SK-N-MC (cell line): ENCODE measurements at regions not wholly inside any gene's neighbourhood (a gene's known extent, or its start where the extent isn't known, plus 50 kb on each side); places are given as distances from the start of the nearest gene placed in this dataset.

ENCODE experiments used
- DNase-seq: peaks from one replicate; pipeline ENCODE4 v3.0.0-alpha.2; 2011; ENCODE audit warnings: low read depth, low spot score
- H3K27ac ChIP-seq: fragments of 200-600 bp; sonication (generic); 2 replicates; pipeline ENCODE4 v1.5.1; 2016; ENCODE audit warnings: mixed run types
- H3K36me3 ChIP-seq: fragments of 200-600 bp; sonication (generic); 2 replicates; pipeline ENCODE4 v1.6.1; 2017; ENCODE audit warnings: antibody characterized with exemption, low read length, mixed read lengths; ENCODE audit not compliant: insufficient read depth
- H3K4me3 ChIP-seq: fragments of 200-600 bp; sonication (generic); 2 replicates; pipeline ENCODE4 v1.5.1; 2016
- H3K9ac ChIP-seq: fragments of 200-600 bp; sonication (generic); 2 replicates; pipeline ENCODE4 v1.8.0; 2017; ENCODE audit warnings: mixed run types, mixed read lengths; ENCODE audit not compliant: insufficient read length
- H3K9me3 ChIP-seq: fragments of 200-600 bp; sonication (generic); 2 replicates; pipeline ENCODE4 v1.6.1; 2017; ENCODE audit warnings: low read depth, mild to moderate bottlenecking, antibody characterized with exemption, low read length, moderate library complexity, mixed read lengths
- EZH2 ChIP-seq: fragments of 200-600 bp; sonication (generic); IDR thresholded peaks from one replicate; pipeline ENCODE4 v1.6.1; 2017; ENCODE audit warnings: antibody characterized with exemption
- FOXP2 ChIP-seq: optimal IDR thresholded peaks from 2 replicates; pipeline ENCODE3; 2011; ENCODE audit warnings: mild to moderate bottlenecking, moderate library complexity; ENCODE audit not compliant: insufficient read depth; ENCODE audit errors: extremely low read length, control extremely low read depth
- POLR2AphosphoS5 ChIP-seq: IDR thresholded peaks from 2 replicates; pipeline ENCODE4 v1.6.1; 2012; ENCODE audit warnings: mild to moderate bottlenecking, low read depth, low read length, borderline replicate concordance

DNA sequence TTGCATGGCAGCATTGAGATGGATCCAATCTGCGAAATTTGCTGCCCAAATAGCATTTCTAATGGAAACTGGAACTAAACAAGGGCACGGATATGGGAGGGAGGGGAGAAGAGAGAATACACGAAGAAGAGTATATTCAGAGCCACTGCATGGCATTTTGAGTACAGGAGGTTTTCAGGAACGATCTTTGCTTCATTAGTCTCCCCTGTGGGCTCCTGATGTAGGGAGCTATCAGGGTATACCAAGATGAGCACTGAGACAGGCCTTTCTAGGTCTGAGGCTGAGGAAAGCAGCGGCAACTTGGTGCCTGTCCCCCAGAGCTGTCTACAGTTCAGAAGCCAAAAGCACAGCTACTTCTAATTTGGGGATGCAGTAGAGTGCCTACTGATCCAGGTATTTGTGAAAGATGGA lies 257.7 kb upstream of the PMFBP1 start:
- Histone ChIP-seq H3K36me3 (no peaks in the 10 kb centered on the region), H3K9ac (no peak overlapping the region), H3K9me3 (no peaks in the 10 kb centered on the region), H3K4me3 (no peak overlapping the region), H3K27ac (no peak overlapping the region)
- no peak for DNase-seq
- TF ChIP-seq EZH2 (no peak), POLR2AphosphoS5 (no peak), FOXP2 (no peak)

DNA sequence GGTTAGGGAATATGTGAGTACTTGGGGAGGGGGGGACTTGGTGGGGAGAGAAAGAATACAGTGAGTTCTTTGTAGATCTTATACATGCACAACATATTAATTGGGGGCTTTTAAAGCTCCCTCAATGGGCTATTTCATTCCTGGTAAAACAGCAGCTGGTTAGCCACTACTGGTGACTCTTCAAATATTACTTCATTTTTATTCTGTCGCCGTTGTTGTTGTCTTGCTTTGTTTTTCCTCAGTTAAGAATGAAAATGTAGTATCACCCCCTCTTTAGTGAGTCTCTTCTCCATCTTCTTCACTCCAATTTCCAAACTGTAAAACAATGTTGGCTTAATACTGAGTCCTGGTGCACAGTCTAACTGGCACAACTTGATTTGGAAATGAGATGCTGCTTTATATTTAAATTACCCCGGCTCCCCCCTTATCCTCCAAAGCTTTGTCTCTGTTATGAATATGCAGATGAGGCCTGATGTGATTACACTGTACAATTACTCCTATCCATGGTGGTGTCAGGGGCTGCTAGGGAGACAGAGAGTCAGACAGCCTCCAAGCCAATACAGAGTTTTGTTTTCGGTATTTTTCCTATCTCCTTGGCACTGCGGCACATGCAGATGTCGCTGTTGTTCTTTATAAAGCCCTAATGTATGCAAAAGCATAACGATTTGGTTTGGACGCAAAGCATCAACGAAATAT lies 256.9 kb upstream of the PMFBP1 start:
- Histone ChIP-seq H3K36me3 (no peaks in the 10 kb centered on the region), H3K9me3 (no peaks in the 10 kb centered on the region), H3K9ac (no peak overlapping the region), H3K4me3 (no peak overlapping the region), H3K27ac (no peak overlapping the region)
- no peak for DNase-seq
- TF ChIP-seq POLR2AphosphoS5 = no peak
- TF ChIP-seq FOXP2 = no peak
- TF ChIP-seq EZH2 = no peak

DNA sequence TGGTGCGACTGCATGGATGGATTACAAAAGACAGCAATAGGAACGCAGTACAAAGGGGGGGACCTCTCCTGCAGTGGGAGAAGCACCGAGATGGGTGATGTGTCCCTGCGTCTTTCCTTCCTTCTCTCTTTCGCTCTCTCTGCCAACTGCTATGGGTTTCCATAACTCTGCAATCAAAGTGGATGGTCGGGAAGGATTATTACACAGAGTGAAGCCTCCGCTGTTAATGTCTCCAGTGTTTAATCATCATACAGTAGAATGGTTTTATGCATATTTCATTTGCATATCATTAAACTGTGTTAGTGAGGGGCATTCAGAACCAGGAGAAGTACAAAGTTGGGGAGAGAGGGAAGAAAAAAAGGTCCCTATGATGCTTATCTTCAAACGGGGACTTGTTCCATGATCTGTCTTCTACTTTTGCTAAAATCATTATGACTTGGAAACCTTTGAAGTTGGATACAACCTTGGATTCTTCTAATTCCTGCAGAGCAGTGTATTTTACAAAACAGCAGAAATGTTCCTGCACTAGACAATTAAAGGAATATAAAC lies 255.9 kb upstream of the PMFBP1 start:
- no peak overlapping the region for H3K27ac ChIP-seq
- TF ChIP-seq EZH2 = no peak
- no peak for TF ChIP-seq FOXP2
- no peak for TF ChIP-seq POLR2AphosphoS5
- no peak overlapping the region for H3K9ac ChIP-seq
- no peaks in the 10 kb centered on the region for H3K36me3 ChIP-seq
- DNase-seq = no peak
- no peak overlapping the region for H3K4me3 ChIP-seq
- no peaks in the 10 kb centered on the region for H3K9me3 ChIP-seq

DNA sequence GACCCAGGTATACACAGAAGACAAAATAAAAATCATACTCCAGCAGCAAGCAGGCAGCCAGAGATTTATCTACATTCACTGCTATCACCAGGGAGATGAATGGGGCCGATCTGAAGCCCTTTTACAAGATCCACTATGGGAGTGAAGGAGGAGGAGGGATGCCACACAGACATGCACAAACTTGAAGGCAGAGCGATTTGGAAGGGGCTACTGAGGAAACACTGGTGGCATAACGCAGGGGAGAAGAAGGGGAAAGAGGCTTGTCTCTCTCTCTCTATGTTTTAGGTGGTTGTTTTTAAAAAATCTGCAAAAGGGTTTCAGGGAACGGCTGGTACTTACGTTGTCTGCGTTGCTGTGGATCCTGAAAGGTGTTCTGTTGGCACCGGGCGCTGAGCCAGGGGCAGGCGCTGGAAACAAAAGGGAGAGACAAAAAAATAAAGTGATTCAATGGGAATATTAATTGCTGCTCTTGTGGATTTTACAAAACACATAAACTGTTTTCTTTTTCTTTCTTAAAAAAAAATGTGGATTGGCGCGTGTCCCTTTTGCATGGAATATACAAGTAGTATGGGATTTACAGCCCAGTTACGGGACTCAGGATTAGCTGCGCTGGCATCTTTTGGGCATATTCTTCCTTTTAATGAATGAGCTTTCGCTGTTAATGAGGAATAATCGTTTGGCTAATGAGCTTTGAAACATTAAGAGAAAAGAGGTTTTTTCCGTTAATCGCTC lies 255.3 kb upstream of the PMFBP1 start:
- H3K36me3 ChIP-seq = no peaks in the 10 kb centered on the region
- H3K9me3 ChIP-seq = no peaks in the 10 kb centered on the region

DNA sequence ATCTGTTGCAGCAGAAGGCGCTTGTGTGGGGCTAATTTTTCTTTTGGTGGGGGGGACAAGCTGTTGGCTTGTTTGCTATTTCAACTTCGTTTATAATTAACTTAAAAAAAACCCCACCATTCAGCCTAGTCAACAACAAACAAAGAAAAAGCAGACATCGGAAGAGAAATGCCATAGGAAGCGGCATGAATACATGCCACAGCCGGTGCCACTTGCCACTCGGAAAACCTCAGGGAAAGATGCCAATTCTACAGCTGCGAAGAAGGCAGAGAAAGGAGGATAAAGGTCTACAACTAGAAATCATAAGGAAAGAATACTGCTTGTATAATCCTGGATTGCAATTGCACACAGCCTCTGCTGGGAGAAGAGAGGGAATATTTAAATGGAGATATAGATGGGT lies 254.4 kb upstream of the PMFBP1 start:
- Histone ChIP-seq H3K9ac (no peak overlapping the region), H3K4me3 (no peak overlapping the region), H3K27ac (no peak overlapping the region), H3K36me3 (no peaks in the 10 kb centered on the region), H3K9me3 (no peaks in the 10 kb centered on the region)
- no peak for TF ChIP-seq FOXP2
- TF ChIP-seq EZH2 = no peak
- no peak for TF ChIP-seq POLR2AphosphoS5
- no peak for DNase-seq

More for the DNA sequence above, 255.3 kb upstream of the PMFBP1 start:
- Histone ChIP-seq H3K9ac (no peak overlapping the region), H3K27ac (no peak overlapping the region), H3K4me3 (no peak overlapping the region)
- no peak for DNase-seq
- TF ChIP-seq EZH2 = no peak
- no peak for TF ChIP-seq FOXP2
- TF ChIP-seq POLR2AphosphoS5 = no peak

DNA sequence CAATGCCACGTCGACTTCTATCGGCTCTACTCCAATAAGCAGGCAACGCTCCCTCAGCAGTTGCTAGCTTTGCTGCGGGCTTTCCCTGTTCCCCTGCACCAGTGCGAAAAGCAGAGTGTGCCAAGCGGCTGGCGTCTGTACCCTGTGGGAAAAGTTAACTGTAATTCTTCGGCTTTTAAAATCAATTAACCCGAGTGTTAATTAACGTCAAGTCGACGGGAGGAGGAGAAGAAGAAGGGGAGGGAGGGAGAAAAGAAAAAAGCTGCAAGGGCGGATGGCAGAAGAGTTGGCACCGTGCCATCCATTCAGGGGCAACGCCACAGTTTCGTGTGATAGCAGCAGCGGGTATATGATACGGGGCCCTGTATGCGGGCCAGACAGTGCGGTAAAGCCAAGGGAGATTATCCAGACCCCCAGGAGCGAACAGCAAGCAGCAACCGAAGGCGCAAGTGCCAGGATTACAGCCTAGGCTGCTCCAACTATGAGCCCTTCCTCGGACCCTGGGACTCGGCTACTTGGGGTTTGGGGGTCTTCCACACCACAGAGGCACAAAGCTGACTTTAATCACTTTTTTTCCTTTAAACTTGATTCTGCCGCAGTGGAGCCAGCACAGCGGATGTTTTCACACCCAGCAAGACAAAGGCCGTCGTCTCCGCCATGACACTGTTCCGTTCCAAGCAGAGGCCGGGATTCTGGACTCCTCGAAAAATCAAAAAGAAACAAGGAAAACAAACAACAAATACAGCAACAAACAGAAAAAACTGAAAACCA lies 253.8 kb upstream of the PMFBP1 start:
- DNase-seq = no peak
- no peaks in the 10 kb centered on the region for H3K36me3 ChIP-seq
- no peaks in the 10 kb centered on the region for H3K9me3 ChIP-seq
- no peak overlapping the region for H3K27ac ChIP-seq
- no peak for TF ChIP-seq EZH2
- no peak for TF ChIP-seq FOXP2
- no peak for TF ChIP-seq POLR2AphosphoS5
- no peak overlapping the region for H3K4me3 ChIP-seq
- H3K9ac ChIP-seq = no peak overlapping the region

DNA sequence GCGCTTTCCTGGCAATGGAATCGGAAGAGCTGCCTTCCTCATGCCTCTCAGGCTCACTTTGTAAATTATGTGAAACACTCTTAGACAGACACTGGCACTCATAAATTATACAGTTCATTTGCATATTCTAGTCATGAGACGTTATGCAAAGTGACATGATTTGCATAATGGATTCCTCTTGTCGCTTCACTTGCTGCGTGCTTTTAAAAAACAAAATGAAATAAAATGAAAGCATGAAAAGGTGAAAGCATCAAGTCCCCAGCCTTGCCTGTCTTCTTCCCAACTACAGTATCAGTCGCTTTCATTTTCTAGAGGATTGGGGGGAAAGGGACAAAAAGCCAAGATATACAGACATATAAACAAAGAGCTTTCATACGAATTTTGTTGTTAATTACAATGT lies 252.8 kb upstream of the PMFBP1 start:
- no peak for TF ChIP-seq EZH2
- no peak for TF ChIP-seq FOXP2
- no peak for TF ChIP-seq POLR2AphosphoS5
- no peaks in the 10 kb centered on the region for H3K9me3 ChIP-seq
- H3K4me3 ChIP-seq = no peak overlapping the region
- no peak for DNase-seq
- no peak overlapping the region for H3K27ac ChIP-seq
- no peak overlapping the region for H3K9ac ChIP-seq
- H3K36me3 ChIP-seq = no peaks in the 10 kb centered on the region

DNA sequence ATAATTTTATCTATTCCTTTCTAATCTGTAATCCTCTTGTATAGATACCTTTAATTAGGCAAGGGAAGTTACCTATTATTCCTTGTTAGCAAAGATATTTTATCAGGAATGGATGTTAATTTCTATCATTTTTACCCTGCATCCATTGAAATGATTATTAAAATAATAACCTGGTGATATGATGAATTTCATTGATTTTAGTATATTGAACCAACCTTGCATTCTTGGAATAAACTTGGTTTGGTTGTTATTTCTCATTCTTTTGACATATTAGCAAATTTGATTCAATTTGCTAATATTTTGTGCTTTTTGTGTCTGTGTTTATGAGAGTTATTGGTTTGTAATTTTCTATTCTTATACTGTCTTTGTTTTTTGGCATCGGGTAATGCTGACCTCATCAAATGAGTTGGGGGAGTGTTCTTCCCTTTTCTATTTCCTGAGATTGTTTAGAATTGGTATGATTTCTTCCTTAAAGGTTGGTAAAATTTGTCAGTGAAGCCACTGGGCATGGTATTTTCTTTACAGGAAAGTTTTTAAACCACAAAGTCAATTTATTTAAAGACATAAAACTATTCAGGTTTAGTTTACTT lies 250.4 kb upstream of the PMFBP1 start:
- no peak for DNase-seq
- Histone ChIP-seq H3K36me3 (no peaks in the 10 kb centered on the region), H3K4me3 (no peak overlapping the region), H3K9ac (no peak overlapping the region), H3K27ac (no peak overlapping the region), H3K9me3 (no peaks in the 10 kb centered on the region)
- TF ChIP-seq POLR2AphosphoS5 (no peak), EZH2 (no peak), FOXP2 (no peak)
